Activated CD4-positive, alpha-beta memory T cell treated with anti-CD3 and anti-CD28 coated beads, Interleukin-2, amount 10 ng/mL, durations not matched to agents 7 days and 5 days (primary cell): ENCODE measurements at regions not wholly inside any gene's neighbourhood (a gene's known extent, or its start where the extent isn't known, plus 50 kb on each side); places are given as distances from the start of the nearest gene placed in this dataset.

Experiments used
- CTCF ChIA-PET: fragments of 350-600 bp; sonication (Branson Sonifier 250); formaldehyde crosslinking; loops from one replicate; lab custom pipeline; 2021; ENCODE audit warnings: antibody characterized with exemption, inconsistent platforms; lab: Charles Lee
- POLR2A ChIA-PET: fragments of 350-600 bp; sonication (Branson Sonifier 250); formaldehyde crosslinking; loops from one replicate; lab custom pipeline; 2021; ENCODE audit warnings: antibody characterized with exemption; lab: Charles Lee
- DNase-seq: peaks from one replicate; pipeline ENCODE4 v3.0.0-alpha.2; 2020
- H3K27ac Mint-ChIP-seq: one replicate; pipeline ENCODE4 v1.8.0; 2021; ENCODE audit warnings: mild to moderate bottlenecking, mixed read lengths
- H3K27me3 Mint-ChIP-seq: one replicate; pipeline ENCODE4 v1.8.0; 2021; ENCODE audit warnings: mixed read lengths
- H3K36me3 Mint-ChIP-seq: one replicate; pipeline ENCODE4 v1.8.0; 2021; ENCODE audit warnings: low read depth, mixed read lengths
- H3K4me1 Mint-ChIP-seq: one replicate; pipeline ENCODE4 v1.8.0; 2021; ENCODE audit warnings: mixed read lengths
- H3K4me3 Mint-ChIP-seq: one replicate; pipeline ENCODE4 v1.8.0; 2021; ENCODE audit warnings: mild to moderate bottlenecking, mixed read lengths
- H3K9me3 Mint-ChIP-seq: one replicate; pipeline ENCODE4 v1.8.0; 2021; ENCODE audit warnings: mixed read lengths

DNA sequence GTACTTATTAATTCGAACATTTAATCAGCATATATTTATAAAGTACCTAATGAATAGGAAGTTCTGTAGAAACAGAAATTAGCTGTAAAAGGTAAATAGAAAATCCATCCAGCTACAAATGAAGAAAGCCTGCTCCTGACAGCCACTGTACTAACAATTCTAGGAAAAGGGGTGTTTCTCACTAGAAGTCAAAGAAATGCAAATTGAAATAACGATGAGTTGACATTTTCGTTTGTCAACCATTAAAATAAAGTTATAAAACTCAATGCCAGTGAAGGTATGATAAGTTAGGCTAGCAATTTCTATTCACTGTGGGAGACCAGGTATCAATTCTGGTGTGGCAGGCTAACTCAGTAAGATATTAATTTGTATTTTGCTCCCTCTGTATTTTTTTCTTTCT is 198.0 kb downstream of the ARL4C start:
- ChIA-PET POLR2A (interaction anchor here (0.9 to 2.7 kb wide), 15 partner anchors 9 to 199 kb away, joined by 3 to 16 read pairs (median 6); partner anchors contain the start of gene ARL4C), CTCF (interaction anchor here (0.7 to 5.8 kb wide), 3 partner anchors 10 to 25 kb away, joined by 4 to 32 read pairs (median 7); no protein-coding TSS in a partner anchor)
- Mint-ChIP-seq H3K27ac (peak overlapping the region; percentile 69), H3K4me3 (no peak overlapping the region), H3K27me3 (no peaks in the 10 kb centered on the region), H3K4me1 (peaks cover 77% of the 10 kb centered on the region), H3K9me3 (peaks cover 3% of the 10 kb centered on the region), H3K36me3 (peaks cover 13% of the 10 kb centered on the region)
- DNase-seq: no peak

DNA sequence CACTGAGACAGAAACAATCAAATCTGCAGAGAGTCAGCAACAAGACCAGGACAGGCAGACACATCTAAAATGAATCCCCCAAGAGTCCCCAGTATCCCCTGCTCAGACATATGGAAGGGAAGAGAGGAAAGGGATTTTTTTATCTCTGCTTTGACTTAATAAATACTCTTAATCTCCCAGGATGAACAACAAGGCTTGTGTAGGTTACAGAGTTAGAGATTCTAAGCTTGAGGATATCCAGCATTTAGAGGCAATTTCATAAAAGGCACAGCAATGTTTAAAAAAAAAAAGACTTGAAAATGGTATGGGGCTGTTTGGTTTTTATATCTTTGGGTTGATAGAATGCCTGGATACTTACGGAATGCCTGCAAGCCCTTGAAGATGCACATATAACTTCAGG is 199.9 kb downstream of the ARL4C start:
- Mint-ChIP-seq H3K4me3 (no peak overlapping the region), H3K27me3 (no peaks in the 10 kb centered on the region), H3K9me3 (peaks cover 3% of the 10 kb centered on the region), H3K4me1 (peaks cover 83% of the 10 kb centered on the region), H3K27ac (no peak overlapping the region), H3K36me3 (peaks cover 13% of the 10 kb centered on the region)
- DNase-seq: no peak
- CTCF ChIA-PET: interaction anchor here (5.8 kb wide), 1 partner anchor 8 kb away, joined by 32 read pairs; no protein-coding TSS in a partner anchor
- POLR2A ChIA-PET: interaction anchor here (1.0 to 1.4 kb wide), 2 partner anchors 12 to 199 kb away, joined by 3 to 4 read pairs; no protein-coding TSS in a partner anchor

DNA sequence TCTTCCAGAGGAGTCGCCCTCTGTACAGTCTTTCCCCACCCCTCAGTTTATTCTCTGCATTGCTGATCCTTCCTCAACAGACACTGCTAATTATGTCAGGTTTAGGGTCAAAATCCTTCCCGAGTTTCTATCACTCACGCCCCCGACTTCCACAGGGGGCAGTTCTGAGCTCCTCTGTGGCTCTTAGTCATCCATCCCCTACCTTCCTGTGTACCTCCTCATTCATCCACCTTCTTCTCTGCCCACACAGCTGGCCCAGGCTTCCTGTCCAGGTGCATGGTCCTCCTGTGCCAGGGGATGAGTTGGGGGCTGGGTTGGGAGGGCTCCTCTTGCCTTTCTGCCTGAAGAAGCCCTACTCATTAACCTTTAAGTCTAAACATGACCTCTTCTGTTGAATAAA is 202.9 kb downstream of the ARL4C start:
- Mint-ChIP-seq H3K27me3 (no peaks in the 10 kb centered on the region), H3K4me3 (peak overlapping the region; percentile 40), H3K36me3 (peaks cover 17% of the 10 kb centered on the region), H3K9me3 (peaks cover 3% of the 10 kb centered on the region), H3K4me1 (peaks cover 88% of the 10 kb centered on the region), H3K27ac (peak overlapping the region; percentile 100)
- CTCF ChIA-PET: interaction anchor here (1.0 to 9.1 kb wide), 8 partner anchors 14 to 202 kb away, joined by 3 to 103 read pairs (median 18); partner anchors contain the start of gene ARL4C
- DNase-seq: no peak
- POLR2A ChIA-PET: interaction anchor here (0.7 to 13.6 kb wide), 10 partner anchors 9 to 201 kb away, joined by 4 to 572 read pairs (median 82); partner anchors contain the start of gene ARL4C

DNA sequence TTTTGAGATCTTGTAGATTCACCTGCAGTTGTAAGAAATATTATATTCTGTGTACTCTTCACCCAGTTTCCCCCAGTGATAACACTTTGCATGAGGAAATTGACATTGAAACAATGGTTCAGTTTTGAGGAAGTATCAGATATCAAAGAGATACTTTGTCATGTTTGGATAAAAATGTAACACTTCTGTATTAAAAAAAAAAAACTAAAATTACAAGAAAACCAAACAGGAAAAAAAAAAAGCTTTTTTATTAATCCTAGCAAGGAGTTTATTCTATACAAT is 204.0 kb downstream of the ARL4C start:
- no peaks in the 10 kb centered on the region for H3K27me3 Mint-ChIP-seq
- peak overlapping the region; percentile 100 for H3K27ac Mint-ChIP-seq
- CTCF ChIA-PET: interaction anchor here (0.6 to 9.1 kb wide), 14 partner anchors 13 to 304 kb away, joined by 3 to 103 read pairs (median 8); partner anchors contain the start of gene ARL4C
- DNase-seq: no peak
- H3K9me3 Mint-ChIP-seq: peaks cover 3% of the 10 kb centered on the region
- peaks cover 17% of the 10 kb centered on the region for H3K36me3 Mint-ChIP-seq
- peaks cover 92% of the 10 kb centered on the region for H3K4me1 Mint-ChIP-seq
- H3K4me3 Mint-ChIP-seq: peak overlapping the region; percentile 47
- POLR2A ChIA-PET: interaction anchor here (0.6 to 13.6 kb wide), 24 partner anchors 12 to 311 kb away, joined by 3 to 572 read pairs (median 11); partner anchors contain the start of gene ARL4C

DNA sequence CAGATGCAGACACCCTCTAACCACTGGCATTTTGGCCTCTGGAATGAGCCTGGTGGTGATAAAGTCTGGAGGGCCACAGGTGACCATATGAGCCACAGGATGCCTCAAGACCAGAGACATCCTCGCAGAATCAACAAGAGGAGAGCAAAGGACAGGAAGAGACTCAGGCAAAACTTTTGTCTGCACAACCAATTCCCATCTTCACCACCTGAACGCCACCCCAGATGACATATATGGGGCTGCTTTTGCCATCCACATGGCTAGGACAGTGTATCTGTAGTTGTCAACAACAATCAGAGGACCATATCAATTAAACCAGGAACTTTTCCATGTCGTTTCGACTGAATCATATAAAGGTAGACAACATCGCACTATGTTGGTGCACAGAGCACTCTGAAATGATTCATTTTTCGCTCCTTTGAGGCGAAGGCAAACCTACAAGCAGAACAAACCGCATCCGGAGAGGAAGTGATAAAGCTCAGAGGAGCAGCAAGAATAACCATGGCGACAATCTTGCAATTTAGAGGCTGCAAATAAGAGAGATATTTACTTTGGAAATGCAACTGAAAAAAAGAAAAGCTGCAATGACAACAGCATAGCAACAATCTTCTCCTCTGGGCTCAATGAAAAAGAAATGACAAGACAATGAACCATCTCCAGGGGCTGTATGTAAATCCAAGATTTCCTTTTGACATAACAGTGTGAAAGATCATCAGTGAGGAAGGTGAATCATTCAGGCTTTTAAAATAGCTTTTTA is 204.5 kb downstream of the ARL4C start:
- peak; percentile 81 for DNase-seq
- H3K9me3 Mint-ChIP-seq: peaks cover 3% of the 10 kb centered on the region
- ChIA-PET POLR2A (interaction anchor here (0.6 to 13.6 kb wide), 30 partner anchors 11 to 318 kb away, joined by 3 to 572 read pairs (median 9); partner anchors contain the start of gene ARL4C), CTCF (interaction anchor here (0.6 to 9.1 kb wide), 15 partner anchors 13 to 303 kb away, joined by 3 to 103 read pairs (median 6); partner anchors contain the start of gene ARL4C)
- H3K4me1 Mint-ChIP-seq: peaks cover 94% of the 10 kb centered on the region
- peaks cover 22% of the 10 kb centered on the region for H3K36me3 Mint-ChIP-seq
- peak overlapping the region; percentile 47 for H3K4me3 Mint-ChIP-seq
- H3K27me3 Mint-ChIP-seq: no peaks in the 10 kb centered on the region
- H3K27ac Mint-ChIP-seq: peak overlapping the region; percentile 100

DNA sequence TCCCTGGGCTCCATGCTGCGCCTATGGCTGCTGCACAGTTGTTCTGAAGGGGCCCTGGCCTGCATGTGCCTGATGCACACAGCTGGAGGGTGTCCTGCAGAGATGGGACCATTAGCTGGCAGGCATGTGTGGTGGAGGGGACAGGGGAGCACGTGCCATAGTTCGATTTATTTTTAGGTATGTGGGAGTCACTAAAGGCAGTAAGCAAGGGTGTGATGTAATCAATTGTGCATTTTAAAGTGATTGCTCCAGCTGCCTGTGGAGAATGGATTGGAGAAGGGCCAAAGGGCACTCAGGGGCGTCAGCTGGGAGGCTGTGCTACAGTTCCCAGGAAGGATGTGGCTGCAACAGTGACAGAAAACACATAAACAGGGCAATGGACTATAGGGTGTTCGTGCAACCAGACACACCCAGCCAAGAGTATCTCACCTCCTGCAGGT is 205.1 kb downstream of the ARL4C start:
- Mint-ChIP-seq H3K27me3 (no peaks in the 10 kb centered on the region), H3K4me1 (peaks cover 93% of the 10 kb centered on the region), H3K4me3 (peak overlapping the region; percentile 47), H3K36me3 (peaks cover 18% of the 10 kb centered on the region), H3K9me3 (peaks cover 3% of the 10 kb centered on the region), H3K27ac (peak overlapping the region; percentile 100)
- DNase-seq: peak; percentile 75
- POLR2A ChIA-PET: interaction anchor here (0.6 to 13.6 kb wide), 28 partner anchors 8 to 317 kb away, joined by 3 to 572 read pairs (median 10); partner anchors contain the start of gene ARL4C
- CTCF ChIA-PET: interaction anchor here (0.9 to 9.1 kb wide), 13 partner anchors 12 to 209 kb away, joined by 3 to 103 read pairs (median 9); partner anchors contain the start of gene ARL4C

DNA sequence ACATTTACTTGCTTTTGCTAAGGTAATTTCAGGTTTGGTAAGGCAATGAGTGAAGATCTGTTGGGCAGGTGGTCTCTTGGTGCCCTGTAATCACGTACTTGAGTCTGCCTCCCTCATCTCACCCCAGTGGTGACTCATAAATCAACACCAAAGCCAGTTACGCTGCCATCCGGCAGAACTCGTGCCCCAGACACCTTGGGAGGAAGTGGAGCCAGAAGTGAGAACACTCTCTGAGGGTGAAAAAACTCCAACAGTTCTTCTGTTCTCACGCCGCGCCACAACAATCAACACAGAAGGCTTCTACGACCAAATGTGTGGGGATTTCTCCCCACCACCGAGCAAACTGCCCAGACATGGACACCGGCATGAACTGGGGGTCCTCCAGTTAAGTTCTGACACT is 206.2 kb downstream of the ARL4C start:
- DNase-seq: peak; percentile 90
- CTCF ChIA-PET: interaction anchor here (0.9 to 9.1 kb wide), 12 partner anchors 9 to 210 kb away, joined by 3 to 103 read pairs (median 24); partner anchors contain the start of gene ARL4C
- peaks cover 3% of the 10 kb centered on the region for H3K9me3 Mint-ChIP-seq
- peak overlapping the region; percentile 47 for H3K4me3 Mint-ChIP-seq
- POLR2A ChIA-PET: interaction anchor here (1.0 to 13.6 kb wide), 25 partner anchors 9 to 258 kb away, joined by 3 to 572 read pairs (median 11); partner anchors contain the start of gene ARL4C
- peaks cover 91% of the 10 kb centered on the region for H3K4me1 Mint-ChIP-seq
- peak overlapping the region; percentile 100 for H3K27ac Mint-ChIP-seq
- no peaks in the 10 kb centered on the region for H3K27me3 Mint-ChIP-seq
- peaks cover 21% of the 10 kb centered on the region for H3K36me3 Mint-ChIP-seq

DNA sequence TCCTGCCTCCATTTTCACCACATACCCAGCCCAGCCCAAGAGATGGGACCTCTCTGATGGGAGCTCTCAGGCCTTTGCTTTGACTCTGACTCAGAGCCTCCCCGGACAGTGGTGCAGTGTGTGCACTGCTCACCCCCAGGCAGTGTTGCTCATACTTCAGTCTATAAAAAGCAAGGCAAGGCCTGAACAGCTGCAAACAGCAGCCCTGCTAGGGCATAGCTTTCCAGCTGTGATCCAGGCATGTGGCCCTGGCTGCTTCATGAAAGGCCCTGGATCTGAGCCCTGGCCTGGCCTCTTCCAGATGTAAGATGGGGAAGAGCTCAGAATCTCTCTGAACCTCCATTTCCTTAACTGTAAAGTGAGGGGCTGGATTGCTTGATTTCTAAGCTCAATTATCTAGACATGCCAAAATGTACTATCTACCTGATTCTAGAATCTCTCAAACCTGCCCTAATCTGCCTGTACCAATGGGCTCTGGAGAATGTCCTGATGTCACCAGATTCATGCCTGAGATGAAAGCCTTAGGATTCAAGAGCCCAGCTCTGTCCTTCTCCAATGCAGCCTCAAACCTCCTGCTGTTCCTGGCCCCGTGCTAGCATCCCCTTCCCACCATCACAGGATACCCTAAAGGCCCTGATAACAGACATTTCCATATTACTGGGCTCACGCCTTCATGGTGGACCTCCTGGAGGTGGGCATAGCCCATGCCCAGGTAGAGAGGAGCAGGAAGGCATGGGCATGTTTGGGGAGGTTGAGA is 206.9 kb downstream of the ARL4C start:
- Mint-ChIP-seq H3K4me1 (peaks cover 85% of the 10 kb centered on the region), H3K27ac (peak overlapping the region; percentile 100), H3K27me3 (no peaks in the 10 kb centered on the region), H3K36me3 (peaks cover 25% of the 10 kb centered on the region), H3K9me3 (peaks cover 3% of the 10 kb centered on the region), H3K4me3 (peak overlapping the region; percentile 47)
- CTCF ChIA-PET: interaction anchor here (0.5 to 9.1 kb wide), 22 partner anchors 10 to 210 kb away, joined by 3 to 103 read pairs (median 12); partner anchors contain the start of gene ARL4C
- peak; percentile 63 for DNase-seq
- POLR2A ChIA-PET: interaction anchor here (0.8 to 13.6 kb wide), 27 partner anchors 9 to 211 kb away, joined by 3 to 572 read pairs (median 8); partner anchors contain the start of gene ARL4C

DNA sequence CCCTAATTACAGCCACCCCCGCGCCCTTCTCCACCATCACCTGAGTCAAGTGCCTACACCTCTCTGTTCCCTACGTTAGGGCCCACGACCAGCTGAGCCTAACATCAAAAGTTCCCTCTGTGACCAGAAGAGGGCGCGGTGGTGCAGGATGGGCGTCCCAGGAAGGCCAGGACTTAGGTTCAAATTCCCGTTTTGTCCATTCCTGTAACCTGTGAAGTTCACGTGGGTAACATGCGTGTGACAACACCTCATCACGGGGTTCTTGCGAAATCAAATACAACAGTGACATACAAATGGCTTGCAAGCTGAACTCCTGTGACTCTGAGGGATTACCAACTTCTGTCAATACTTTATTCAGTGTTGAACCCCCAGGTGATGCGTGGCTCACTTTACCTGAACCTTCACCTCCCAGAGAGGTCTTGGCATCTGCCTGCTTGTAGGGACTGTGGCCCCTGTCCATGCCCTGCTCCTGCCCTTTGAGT is 207.9 kb downstream of the ARL4C start:
- Mint-ChIP-seq H3K36me3 (peaks cover 33% of the 10 kb centered on the region), H3K27me3 (no peaks in the 10 kb centered on the region), H3K4me3 (peak overlapping the region; percentile 47), H3K4me1 (peaks cover 83% of the 10 kb centered on the region), H3K27ac (peak overlapping the region; percentile 100), H3K9me3 (peaks cover 10% of the 10 kb centered on the region)
- CTCF ChIA-PET: interaction anchor here (0.7 to 9.1 kb wide), 30 partner anchors 9 to 311 kb away, joined by 3 to 103 read pairs (median 5); partner anchors contain the start of gene ARL4C
- DNase-seq: peak; percentile 83
- POLR2A ChIA-PET: interaction anchor here (0.7 to 13.6 kb wide), 29 partner anchors 8 to 206 kb away, joined by 3 to 572 read pairs (median 5); partner anchors contain the start of gene ARL4C

DNA sequence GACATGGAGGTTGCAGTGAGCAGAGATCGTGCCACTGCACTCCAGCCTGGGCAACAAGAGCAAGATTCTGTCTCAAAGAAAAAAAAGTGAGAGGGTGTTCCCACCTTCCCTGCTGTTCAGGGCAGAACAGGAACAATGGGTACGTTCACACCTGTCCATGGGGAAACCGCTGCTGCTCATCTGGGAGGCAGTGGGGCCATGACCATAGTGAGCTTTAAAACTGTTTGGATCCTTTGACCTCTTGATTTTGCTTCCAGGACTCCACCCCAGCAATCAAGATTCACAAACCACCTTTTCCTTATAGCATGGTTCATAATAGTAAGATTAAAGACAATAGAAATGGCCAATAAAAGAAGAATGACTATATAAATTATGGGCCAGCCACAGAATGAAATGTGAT is 209.2 kb downstream of the ARL4C start:
- H3K27me3 Mint-ChIP-seq: no peaks in the 10 kb centered on the region
- H3K4me1 Mint-ChIP-seq: peaks cover 75% of the 10 kb centered on the region
- ChIA-PET POLR2A (interaction anchor here (1.3 to 13.6 kb wide), 8 partner anchors 10 to 208 kb away, joined by 3 to 572 read pairs (median 102); partner anchors contain the start of gene ARL4C), CTCF (interaction anchor here (1.1 to 9.1 kb wide), 7 partner anchors 12 to 310 kb away, joined by 3 to 103 read pairs (median 32); partner anchors contain the start of gene ARL4C)
- peaks cover 42% of the 10 kb centered on the region for H3K36me3 Mint-ChIP-seq
- DNase-seq: no peak
- H3K9me3 Mint-ChIP-seq: peaks cover 18% of the 10 kb centered on the region
- no peak overlapping the region for H3K27ac Mint-ChIP-seq
- H3K4me3 Mint-ChIP-seq: no peak overlapping the region

DNA sequence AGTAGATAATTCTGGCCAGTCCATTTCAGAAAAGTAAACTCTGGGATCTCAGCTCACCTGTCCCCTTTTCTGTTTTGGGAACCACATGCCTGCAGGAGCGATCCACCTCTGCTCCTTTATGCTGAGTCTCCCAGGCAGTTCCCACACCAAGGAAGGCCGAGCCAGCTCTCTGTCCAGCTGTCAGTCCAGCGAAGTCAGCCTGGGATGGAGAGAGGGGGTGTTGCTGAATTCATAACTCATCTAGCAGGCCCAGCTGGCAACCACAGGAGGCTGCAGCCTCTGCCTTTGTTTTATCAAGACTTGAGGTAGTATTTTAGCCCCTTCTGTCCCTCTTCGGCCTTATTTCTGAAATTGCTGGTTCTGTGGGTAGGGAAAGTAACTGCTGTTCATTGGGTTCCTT is 209.9 kb downstream of the ARL4C start:
- Mint-ChIP-seq H3K36me3 (peaks cover 48% of the 10 kb centered on the region), H3K4me1 (peaks cover 74% of the 10 kb centered on the region), H3K27me3 (no peaks in the 10 kb centered on the region), H3K4me3 (no peak overlapping the region), H3K27ac (no peak overlapping the region), H3K9me3 (peaks cover 24% of the 10 kb centered on the region)
- POLR2A ChIA-PET: interaction anchor here (1.3 to 13.6 kb wide), 6 partner anchors 9 to 209 kb away, joined by 3 to 572 read pairs (median 210); partner anchors contain the start of gene ARL4C
- CTCF ChIA-PET: interaction anchor here (1.1 to 9.1 kb wide), 3 partner anchors 73 to 209 kb away, joined by 3 to 103 read pairs (median 27); partner anchors contain the start of gene ARL4C
- no peak for DNase-seq
